IMR-90 (cell line): ENCODE measurements at regions not wholly inside any gene's neighbourhood (a gene's known extent, or its start where the extent isn't known, plus 50 kb on each side); places are given as distances from the start of the nearest gene placed in this dataset.

ENCODE experiments used
- ATAC-seq: fragments of 200-7000 bp; cut with Tn5 transposase; 2 replicates; pipeline ENCODE4 v1.9.1; 2020; ENCODE audit warnings: low read depth, mild to moderate bottlenecking, moderate library complexity
- BruUV-seq: library from RNA; stranded (reverse); fragments of 400-500 nt; replicated peaks from 2 replicates; lab custom pipeline; 2021; lab: Mats Ljungman, UMichigan
- CTCF ChIA-PET: fragments of 300-600 bp; formaldehyde crosslinking; extraction: SDS; loops from one replicate; lab custom pipeline; 2021; ENCODE audit warnings: antibody characterized with exemption; lab: Yijun Ruan, JAX
- POLR2A ChIA-PET: fragments of 300-600 bp; sonication (Branson Sonifier 250); formaldehyde crosslinking; loops from one replicate; lab custom pipeline; 2022; ENCODE audit warnings: antibody characterized with exemption; ENCODE audit not compliant: unreplicated experiment; lab: Charles Lee
- DNase-seq: peaks from one replicate; pipeline ENCODE4 v3.0.0; 2013
- H2AFZ ChIP-seq: replicated peaks from 2 replicates; pipeline ENCODE3; 2013; ENCODE audit warnings: low read length, mild to moderate bottlenecking; ENCODE audit not compliant: poor library complexity
- H2AK5ac ChIP-seq: 2 replicates; pipeline ENCODE4 v1.6.1; 2013; ENCODE audit warnings: low read depth, low read length, inconsistent platforms
- H2AK9ac ChIP-seq: replicated peaks from 2 replicates; pipeline ENCODE3; 2013; ENCODE audit warnings: mild to moderate bottlenecking, low read depth, low read length, moderate library complexity; ENCODE audit not compliant: poor library complexity
- H2BK120ac ChIP-seq: 2 replicates; pipeline ENCODE4 v1.6.1; 2013; ENCODE audit warnings: low read depth, low read length, inconsistent platforms
- H2BK15ac ChIP-seq: 3 replicates; pipeline ENCODE4 v1.6.1; 2013; ENCODE audit warnings: low read depth, low read length, inconsistent platforms
- H2BK20ac ChIP-seq: 2 replicates; pipeline ENCODE4 v1.6.1; 2013; ENCODE audit warnings: low read depth, mild to moderate bottlenecking, inconsistent platforms, low read length, moderate library complexity
- H2BK5ac ChIP-seq: 2 replicates; pipeline ENCODE4 v1.6.1; 2013; ENCODE audit warnings: mild to moderate bottlenecking, low read depth, low read length, inconsistent platforms; ENCODE audit not compliant: poor library complexity, severe bottlenecking
- H3K14ac ChIP-seq: replicated peaks from 2 replicates; pipeline ENCODE4 v1.6.1; 2013; ENCODE audit warnings: low read depth, low read length, inconsistent platforms
- H3K18ac ChIP-seq: 2 replicates; pipeline ENCODE4 v1.6.1; 2013; ENCODE audit warnings: low read depth, low read length, control low read depth
- H3K23ac ChIP-seq: 2 replicates; pipeline ENCODE4 v1.6.1; 2013; ENCODE audit warnings: low read depth, low read length, inconsistent platforms
- H3K27ac ChIP-seq: 2 replicates; pipeline ENCODE4 v1.5.1; 2013; ENCODE audit warnings: mild to moderate bottlenecking, control low read depth, low read length; ENCODE audit not compliant: insufficient read depth
- H3K27me3 ChIP-seq: 2 replicates; pipeline ENCODE4 v1.6.1; 2013; ENCODE audit warnings: low read length; ENCODE audit not compliant: control insufficient read depth, insufficient read depth
- H3K36me3 ChIP-seq: 2 replicates; pipeline ENCODE4 v1.6.1; 2013; ENCODE audit warnings: low read length, mixed read lengths; ENCODE audit not compliant: control insufficient read depth, insufficient read depth
- H3K4ac ChIP-seq: 2 replicates; pipeline ENCODE4 v1.6.1; 2013; ENCODE audit warnings: low read depth, low read length, inconsistent platforms
- H3K4me1 ChIP-seq: 2 replicates; pipeline ENCODE4 v1.6.1; 2013; ENCODE audit warnings: low read length, mixed read lengths; ENCODE audit not compliant: control insufficient read depth, insufficient read depth
- H3K4me2 ChIP-seq: 2 replicates; pipeline ENCODE4 v1.6.1; 2013; ENCODE audit warnings: low read depth, mild to moderate bottlenecking, control low read depth, low read length, moderate library complexity
- H3K4me3 ChIP-seq: 2 replicates; pipeline ENCODE4 v1.5.1; 2013; ENCODE audit warnings: low read depth, mild to moderate bottlenecking, control low read depth, low read length, moderate library complexity; ENCODE audit not compliant: insufficient read depth
- H3K56ac ChIP-seq: 2 replicates; pipeline ENCODE4 v1.6.1; 2013; ENCODE audit warnings: low read length, inconsistent platforms; ENCODE audit not compliant: insufficient read depth; ENCODE audit errors: extremely low read depth
- H3K79me1 ChIP-seq, 2 experiments: 2 replicates each; pipeline ENCODE4 v1.6.1; 2013; ENCODE audit warnings: low read length in 2 of 2, inconsistent platforms in 1 of 2, low read depth in 1 of 2
- H3K9ac ChIP-seq: 2 replicates; pipeline ENCODE4 v1.6.1; 2013; ENCODE audit warnings: low read depth, low read length, control low read depth
- H3K9me1 ChIP-seq: 2 replicates; pipeline ENCODE4 v1.6.1; 2013; ENCODE audit warnings: low read length, inconsistent platforms; ENCODE audit not compliant: insufficient read depth
- H3K9me3 ChIP-seq: 2 replicates; pipeline ENCODE4 v1.6.1; 2013; ENCODE audit warnings: low read length; ENCODE audit not compliant: control insufficient read depth, insufficient read depth
- H4K20me1 ChIP-seq: 2 replicates; pipeline ENCODE4 v1.6.1; 2013; ENCODE audit warnings: low read length, inconsistent platforms; ENCODE audit not compliant: insufficient read depth
- H4K5ac ChIP-seq: 2 replicates; pipeline ENCODE4 v1.6.1; 2013; ENCODE audit warnings: mild to moderate bottlenecking, low read depth, low read length, control low read depth
- H4K8ac ChIP-seq, 2 experiments: 2 replicates each; pipeline ENCODE4 v1.6.1; 2013; ENCODE audit warnings: low read depth in 2 of 2, low read length in 2 of 2, control low read depth in 1 of 2, inconsistent platforms in 1 of 2
- H4K91ac ChIP-seq: 2 replicates; pipeline ENCODE4 v1.6.1; 2013; ENCODE audit warnings: low read depth, low read length, inconsistent platforms; ENCODE audit not compliant: insufficient read depth
- BHLHE40 ChIP-seq: fragments of 150-350 bp; IDR thresholded peaks from 2 replicates; pipeline ENCODE4 v1.6.1; 2016; ENCODE audit warnings: mild to moderate bottlenecking, low read depth, low read length
- CEBPB ChIP-seq: IDR thresholded peaks from 2 replicates; pipeline ENCODE4 v1.6.1; 2012; ENCODE audit warnings: low read depth, low read length, improper control_type of control experiment
- CHD1 ChIP-seq: IDR thresholded peaks from 2 replicates; pipeline ENCODE4 v1.6.1; 2012; ENCODE audit warnings: low read depth, low read length, improper control_type of control experiment
- ELK1 ChIP-seq: fragments of 150-350 bp; IDR thresholded peaks from 2 replicates; pipeline ENCODE4 v1.6.1; 2016; ENCODE audit warnings: low read depth, mild to moderate bottlenecking, low read length, moderate library complexity, borderline replicate concordance
- FOS ChIP-seq: fragments of 150-350 bp; IDR thresholded peaks from 2 replicates; pipeline ENCODE4 v1.6.1; 2016; ENCODE audit warnings: low read depth, low read length
- MAFK ChIP-seq: IDR thresholded peaks from 2 replicates; pipeline ENCODE4 v1.6.1; 2012; ENCODE audit warnings: low read depth, low read length, improper control_type of control experiment
- MAZ ChIP-seq: IDR thresholded peaks from 2 replicates; pipeline ENCODE4 v1.6.1; 2012; ENCODE audit warnings: low read depth, mild to moderate bottlenecking, low read length, improper control_type of control experiment, moderate library complexity, borderline replicate concordance
- MXI1 ChIP-seq: IDR thresholded peaks from 2 replicates; pipeline ENCODE4 v1.6.1; 2012; ENCODE audit warnings: low read depth, mild to moderate bottlenecking, low read length, moderate library complexity, borderline replicate concordance
- NFE2L2 ChIP-seq: fragments of 150-350 bp; IDR thresholded peaks from 2 replicates; pipeline ENCODE4 v1.6.1; 2016; ENCODE audit warnings: low read depth, mild to moderate bottlenecking, low read length
- POLR2A ChIP-seq: IDR thresholded peaks from 2 replicates; pipeline ENCODE4 v1.6.1; 2012; ENCODE audit warnings: mild to moderate bottlenecking, low read depth, low read length
- RAD21 ChIP-seq: IDR thresholded peaks from 2 replicates; pipeline ENCODE4 v1.6.1; 2012; ENCODE audit warnings: low read length, improper control_type of control experiment
- RCOR1 ChIP-seq: IDR thresholded peaks from 2 replicates; pipeline ENCODE4 v1.6.1; 2012; ENCODE audit warnings: mild to moderate bottlenecking, low read length, improper control_type of control experiment; ENCODE audit not compliant: insufficient replicate concordance
- RFX5 ChIP-seq: IDR thresholded peaks from 2 replicates; pipeline ENCODE4 v1.8.0; 2012; ENCODE audit warnings: low read depth, mild to moderate bottlenecking, low read length, moderate library complexity
- SMC3 ChIP-seq: fragments of 150-350 bp; IDR thresholded peaks from 2 replicates; pipeline ENCODE4 v1.6.1; 2016; ENCODE audit warnings: low read depth, mild to moderate bottlenecking, antibody characterized with exemption, low read length, moderate library complexity
- WGBS, 2 experiments: methylation state at CpG; one replicate each; pipeline versions ENCODE4 v1.1.5 to v1.1.7; 2013; ENCODE audit warnings: missing lambda C conversion rate in 2 of 2; ENCODE audit not compliant: insufficient read length in 1 of 2; ENCODE audit errors: extremely low coverage in 2 of 2; 5-methylcytosine and 5-hydroxymethylcytosine counted together
- dilution Hi-C: fragments of 300-500 bp; cut with HindIII; formaldehyde crosslinking; loops from one replicate; pipeline ENCODE4 v1.14.3; 2018; ENCODE audit warnings: low sequenced_read_pairs; ENCODE audit not compliant: unreplicated experiment
- in situ Hi-C: fragments of 300-500 bp; cut with MboI; formaldehyde crosslinking; loops from 3 replicates; pipeline ENCODE4 v1.14.3; 2019; ENCODE audit warnings: low sequenced_read_pairs, inconsistent platforms, mixed read lengths
- intact Hi-C: fragments of 100-400 bp; cut with micrococcal nuclease; formaldehyde crosslinking; loops from 2 replicates; pipeline ENCODE4 v1.10.0; 2022
- TF ChIP-seq, protein P1 (sequence below): conservative IDR thresholded peaks from 2 replicates; pipeline ENCODE4 v1.5.1; 2012; ENCODE audit warnings: mild to moderate bottlenecking, low read depth, low read length, improper control_type of control experiment
- TF ChIP-seq, protein P2 (sequence below): fragments of 150-350 bp; IDR thresholded peaks from 2 replicates; pipeline ENCODE4 v1.6.1; 2017; ENCODE audit warnings: mild to moderate bottlenecking, antibody characterized with exemption, low read length, low read depth

GRCh38 chr9:38316166-38316780 is 76.2 kb upstream of the ALDH1B1 start:
- CTCF ChIA-PET, result no interaction called here
- H3K36me3 ChIP-seq, result no peaks in the 10 kb centered on the region
- 67% methylated on average over 4 of the region's 6 CpGs; no CpG with 5 or more reads in 1 of the 2 experiments for WGBS, 2 experiments

More at GRCh38 chr9:38316166-38316780, 76.2 kb upstream of the ALDH1B1 start:
- BruUV-seq, result no TSS peak
- Histone ChIP-seq H3K4me1 (no peaks in the 10 kb centered on the region), H3K4me3 (no peak overlapping the region), H3K79me1 (no peaks in the 10 kb centered on the region), H3K9ac (no peak overlapping the region), H3K23ac (no peak overlapping the region), H4K8ac (no peak overlapping the region), H2AK9ac (no peak overlapping the region), H3K9me1 (no peaks in the 10 kb centered on the region), H2BK120ac (no peak overlapping the region), H3K4me2 (no peak overlapping the region), H3K27me3 (peaks cover 33% of the 10 kb centered on the region), H3K56ac (no peak overlapping the region), H2BK20ac (no peak overlapping the region), H3K27ac (no peak overlapping the region), H3K18ac (no peak overlapping the region), H2BK15ac (no peak overlapping the region), H4K91ac (no peak overlapping the region), H2AFZ (no peak overlapping the region), H2BK5ac (no peak overlapping the region), H3K14ac (no peak overlapping the region), H3K9me3 (no peaks in the 10 kb centered on the region), H4K20me1 (no peaks in the 10 kb centered on the region), H2AK5ac (no peak overlapping the region), H4K5ac (no peak overlapping the region), H3K4ac (no peak overlapping the region)
- dilution Hi-C loops, result no loop called here
- POLR2A ChIA-PET, result no interaction called here
- TF ChIP-seq SMC3 (no peak), FOS (no peak), ELK1 (no peak), BHLHE40 (no peak), CHD1 (no peak), NFE2L2 (no peak), MAZ (no peak), RCOR1 (no peak), RFX5 (no peak), RAD21 (no peak), MXI1 (no peak), MAFK (no peak), POLR2A (no peak), CEBPB (no peak)
- TF ChIP-seq, protein P1, sequence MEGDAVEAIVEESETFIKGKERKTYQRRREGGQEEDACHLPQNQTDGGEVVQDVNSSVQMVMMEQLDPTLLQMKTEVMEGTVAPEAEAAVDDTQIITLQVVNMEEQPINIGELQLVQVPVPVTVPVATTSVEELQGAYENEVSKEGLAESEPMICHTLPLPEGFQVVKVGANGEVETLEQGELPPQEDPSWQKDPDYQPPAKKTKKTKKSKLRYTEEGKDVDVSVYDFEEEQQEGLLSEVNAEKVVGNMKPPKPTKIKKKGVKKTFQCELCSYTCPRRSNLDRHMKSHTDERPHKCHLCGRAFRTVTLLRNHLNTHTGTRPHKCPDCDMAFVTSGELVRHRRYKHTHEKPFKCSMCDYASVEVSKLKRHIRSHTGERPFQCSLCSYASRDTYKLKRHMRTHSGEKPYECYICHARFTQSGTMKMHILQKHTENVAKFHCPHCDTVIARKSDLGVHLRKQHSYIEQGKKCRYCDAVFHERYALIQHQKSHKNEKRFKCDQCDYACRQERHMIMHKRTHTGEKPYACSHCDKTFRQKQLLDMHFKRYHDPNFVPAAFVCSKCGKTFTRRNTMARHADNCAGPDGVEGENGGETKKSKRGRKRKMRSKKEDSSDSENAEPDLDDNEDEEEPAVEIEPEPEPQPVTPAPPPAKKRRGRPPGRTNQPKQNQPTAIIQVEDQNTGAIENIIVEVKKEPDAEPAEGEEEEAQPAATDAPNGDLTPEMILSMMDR, result no peak
- TF ChIP-seq, protein P2, sequence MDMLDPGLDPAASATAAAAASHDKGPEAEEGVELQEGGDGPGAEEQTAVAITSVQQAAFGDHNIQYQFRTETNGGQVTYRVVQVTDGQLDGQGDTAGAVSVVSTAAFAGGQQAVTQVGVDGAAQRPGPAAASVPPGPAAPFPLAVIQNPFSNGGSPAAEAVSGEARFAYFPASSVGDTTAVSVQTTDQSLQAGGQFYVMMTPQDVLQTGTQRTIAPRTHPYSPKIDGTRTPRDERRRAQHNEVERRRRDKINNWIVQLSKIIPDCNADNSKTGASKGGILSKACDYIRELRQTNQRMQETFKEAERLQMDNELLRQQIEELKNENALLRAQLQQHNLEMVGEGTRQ, result no peak
- intact Hi-C loops, result no loop called here
- DNase-seq (no peak), ATAC-seq (no peak)
- in situ Hi-C loops, result no loop called here
